Suppressor macrophage (primary cell): ENCODE measurements at regions not wholly inside any gene's neighbourhood (a gene's known extent, or its start where the extent isn't known, plus 50 kb on each side); places are given as distances from the start of the nearest gene placed in this dataset.
"Not testable (repeated sequence)": the region's sequence is repeated elsewhere in the genome, so short reads cannot be mapped to it uniquely, and the experiment has no call there.

Source experiments
- DNase-seq, 4 experiments: peaks; one replicate each; pipeline ENCODE4 v3.0.0-alpha.2; 2020 to 2022

GRCh38 chr6:131430531-131430930 lies 142.5 kb upstream of the ARG1 start:
- DNase-seq: no peak

GRCh38 chr6:131431718-131432117 lies 141.3 kb upstream of the ARG1 start:
- no peak for DNase-seq

GRCh38 chr6:131433927-131434326 lies 139.1 kb upstream of the ARG1 start:
- DNase-seq: no peak

DNA sequence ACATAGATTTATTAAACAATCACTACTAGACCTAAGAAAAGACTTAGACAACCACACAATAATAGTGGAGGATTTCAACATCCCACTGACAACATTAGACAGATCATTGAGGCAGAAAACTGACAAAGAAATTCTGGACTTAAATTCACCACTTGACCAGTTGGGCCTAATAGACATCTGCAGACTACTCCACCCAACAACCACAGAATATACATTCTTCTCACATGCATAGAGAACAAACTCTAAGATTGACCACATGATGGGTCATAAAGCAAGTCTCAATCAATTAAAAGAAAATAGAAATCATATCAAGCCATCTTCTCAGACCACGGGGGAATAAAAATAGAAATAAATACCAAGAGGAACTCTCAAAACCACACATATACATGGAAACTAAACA lies 136.7 kb upstream of the ARG1 start:
- DNase-seq: no peak

DNA sequence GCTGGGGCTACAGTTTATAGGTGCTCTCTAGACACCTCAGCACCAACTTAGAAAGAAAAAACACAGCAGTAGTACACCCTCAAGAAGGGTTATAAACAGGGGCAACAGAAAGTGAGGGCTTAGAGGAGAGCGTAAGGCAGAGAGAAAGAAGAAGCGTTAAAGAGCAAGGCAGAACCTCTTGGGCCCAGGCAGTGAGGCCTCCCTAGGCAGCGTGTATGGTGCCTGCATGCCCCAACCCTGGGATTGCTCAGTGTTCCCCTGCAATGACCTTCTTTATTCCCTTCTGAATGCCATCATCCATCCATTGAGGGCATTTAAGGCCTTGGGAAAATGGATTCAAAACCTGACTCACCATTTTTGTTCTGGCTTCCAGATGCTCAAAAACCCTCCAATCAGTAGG lies 130.0 kb upstream of the ARG1 start:
- DNase-seq: no peak

DNA sequence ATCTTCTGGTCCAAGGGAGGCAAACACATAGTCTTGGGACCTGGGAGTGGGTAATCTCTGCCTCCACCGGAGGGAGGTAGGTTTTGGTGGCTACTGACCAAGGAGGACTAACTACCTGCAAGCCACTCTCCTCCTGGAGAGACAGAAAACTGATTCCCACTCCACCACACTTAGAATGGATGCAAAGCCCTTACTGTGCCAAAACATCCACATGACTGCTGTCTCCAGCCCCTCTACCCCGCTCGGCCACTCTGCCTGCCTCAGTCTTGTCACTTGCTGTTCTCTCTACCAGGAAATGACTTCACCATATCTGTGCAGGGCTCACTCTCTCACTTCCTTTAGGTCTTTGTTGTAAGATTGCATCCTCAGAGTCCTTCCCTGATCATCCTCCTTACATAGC lies 129.5 kb upstream of the ARG1 start:
- no peak for DNase-seq

GRCh38 chr6:131445356-131445755 lies 127.7 kb upstream of the ARG1 start:
- not testable (repeated sequence) for DNase-seq

- no peak for DNase-seq
Measured at GRCh38 chr6:131450861-131451260, 122.2 kb upstream of the ARG1 start.

DNA sequence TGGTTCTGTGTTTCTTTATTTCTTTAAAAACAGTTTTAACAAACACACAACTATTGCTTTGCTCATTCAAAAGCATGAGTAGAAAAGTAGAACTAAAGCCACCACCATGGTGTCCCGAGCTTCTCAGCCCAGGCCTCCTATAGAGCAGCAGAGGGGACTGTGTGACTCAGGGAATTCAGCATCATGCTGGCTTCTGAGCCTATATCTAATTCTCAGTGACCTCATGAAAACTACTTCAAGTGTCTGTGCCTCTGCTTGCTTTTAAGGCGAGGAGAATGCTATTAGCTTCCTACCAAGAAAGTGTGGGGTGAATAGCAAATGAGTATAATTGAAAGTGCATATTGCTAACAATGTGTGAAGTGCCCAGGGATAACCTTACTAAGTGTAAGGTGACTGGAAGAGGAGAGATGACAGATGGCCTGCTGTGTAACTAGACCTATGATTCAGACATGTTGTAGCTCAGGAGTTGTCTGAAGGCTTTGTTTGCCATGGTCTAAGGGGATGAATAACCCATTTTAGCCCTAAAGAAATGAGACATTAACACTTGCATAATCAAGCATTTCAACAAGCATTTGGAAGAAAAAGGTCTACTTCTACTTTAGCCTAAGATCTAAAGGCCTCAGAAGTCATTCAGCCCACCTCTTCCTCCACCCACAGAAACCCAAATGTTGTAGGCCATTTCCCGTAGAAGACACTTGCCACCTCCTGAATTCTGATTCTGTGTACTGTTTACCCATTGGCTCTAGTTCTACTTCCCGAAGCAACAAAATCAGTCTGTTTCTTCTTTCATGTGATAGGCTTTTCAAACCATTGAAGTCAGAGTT lies 121.5 kb upstream of the ARG1 start:
- peak; percentile 17 to 70 (median 50) for DNase-seq

DNA sequence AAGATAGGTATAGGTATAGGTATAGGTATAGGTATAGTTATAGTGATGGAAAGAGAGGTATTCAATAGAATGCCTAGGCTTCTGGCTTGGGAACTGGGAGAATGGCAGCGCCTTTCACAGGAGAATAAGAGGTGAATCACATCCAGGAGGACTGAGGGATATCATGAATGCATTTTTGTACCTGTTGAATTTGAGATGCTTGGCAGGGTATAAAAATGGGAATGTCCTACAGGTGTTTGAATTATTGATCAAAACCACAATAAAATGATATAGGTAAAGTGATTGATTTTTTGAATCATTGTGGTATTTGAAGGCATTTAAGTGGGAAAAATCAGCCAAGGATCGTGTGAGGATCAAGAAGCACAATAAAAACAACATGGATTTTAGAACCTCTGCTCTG lies 119.2 kb upstream of the ARG1 start:
- no peak for DNase-seq

DNA sequence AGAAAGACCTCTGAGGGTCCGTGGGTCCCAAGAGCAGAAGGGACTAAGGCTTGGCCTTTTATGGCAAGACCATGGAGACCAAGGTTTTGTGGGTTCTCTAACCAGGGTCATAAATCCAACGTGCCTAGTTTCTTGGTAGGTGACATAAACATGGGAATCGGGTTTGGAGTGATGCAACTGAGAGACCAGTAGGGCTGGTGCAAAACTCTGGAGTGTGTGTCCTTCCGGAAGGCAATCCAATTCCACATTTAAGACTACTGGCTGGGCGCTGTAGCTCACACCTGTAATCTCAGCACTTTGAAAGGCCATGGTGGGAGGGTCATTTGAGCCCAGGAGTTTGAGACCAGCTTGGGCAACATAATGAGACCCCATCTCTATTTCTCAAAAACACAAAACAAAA lies 116.5 kb upstream of the ARG1 start:
- DNase-seq: no peak

GRCh38 chr6:131459005-131459404 lies 114.0 kb upstream of the ARG1 start:
- DNase-seq: no peak

- no peak for DNase-seq
Measured at GRCh38 chr6:131460614-131461000, 112.4 kb upstream of the ARG1 start.

- DNase-seq: no peak
Measured at GRCh38 chr6:131469130-131469529, 103.9 kb upstream of the ARG1 start.

DNA sequence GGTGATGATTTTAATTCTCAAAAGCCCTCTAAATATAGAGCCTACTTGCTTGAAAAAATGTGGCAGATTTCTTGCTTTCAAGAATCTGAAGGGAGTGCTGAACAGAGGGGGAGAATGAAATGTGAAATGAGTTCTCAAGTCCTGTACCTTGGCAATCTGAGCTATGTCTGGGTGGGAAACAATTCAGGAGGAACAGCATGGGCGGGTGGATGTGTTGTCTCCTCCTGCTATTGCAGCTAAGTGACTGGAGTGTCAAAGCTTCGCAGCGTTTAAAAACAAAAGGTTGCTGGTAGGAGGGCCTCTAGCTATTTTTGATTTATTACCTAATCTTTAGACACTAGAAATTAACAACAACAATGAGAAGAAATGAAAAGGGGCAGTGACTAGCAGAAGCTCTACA lies 102.5 kb upstream of the ARG1 start:
- no peak for DNase-seq

- no peak for DNase-seq
Measured at GRCh38 chr6:131471331-131471730, 101.7 kb upstream of the ARG1 start.

- DNase-seq: not testable (repeated sequence)
Measured at GRCh38 chr6:131473303-131473702, 99.7 kb upstream of the ARG1 start.

- DNase-seq: no peak
Measured at GRCh38 chr6:131476362-131476761, 96.7 kb upstream of the ARG1 start.

- not testable (repeated sequence) for DNase-seq
Measured at GRCh38 chr6:131478740-131479211, 94.2 kb upstream of the ARG1 start.

- DNase-seq: no peak
Measured at GRCh38 chr6:131486608-131487007, 86.4 kb upstream of the ARG1 start.

DNA sequence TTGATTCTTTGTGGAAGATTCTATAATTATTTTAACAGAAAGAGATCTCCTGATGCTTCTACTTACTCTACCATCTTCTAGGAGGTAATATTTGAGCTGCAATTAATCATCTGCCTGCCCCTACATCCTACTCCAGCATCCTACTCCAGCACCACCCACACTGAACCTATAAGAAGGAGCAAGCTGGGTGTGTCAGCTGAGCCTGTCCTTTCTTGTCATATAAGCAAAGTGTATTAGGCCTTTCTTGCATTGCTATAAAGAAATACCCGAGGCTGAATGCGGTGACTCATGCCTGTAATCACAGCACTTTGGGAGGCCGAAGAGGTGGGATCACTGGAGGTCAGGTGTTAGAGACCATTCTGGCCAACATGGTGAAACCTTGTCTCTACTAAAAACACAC lies 84.2 kb upstream of the ARG1 start:
- DNase-seq: no peak

GRCh38 chr6:131490441-131490840 lies 82.6 kb upstream of the ARG1 start:
- DNase-seq: no peak

DNA sequence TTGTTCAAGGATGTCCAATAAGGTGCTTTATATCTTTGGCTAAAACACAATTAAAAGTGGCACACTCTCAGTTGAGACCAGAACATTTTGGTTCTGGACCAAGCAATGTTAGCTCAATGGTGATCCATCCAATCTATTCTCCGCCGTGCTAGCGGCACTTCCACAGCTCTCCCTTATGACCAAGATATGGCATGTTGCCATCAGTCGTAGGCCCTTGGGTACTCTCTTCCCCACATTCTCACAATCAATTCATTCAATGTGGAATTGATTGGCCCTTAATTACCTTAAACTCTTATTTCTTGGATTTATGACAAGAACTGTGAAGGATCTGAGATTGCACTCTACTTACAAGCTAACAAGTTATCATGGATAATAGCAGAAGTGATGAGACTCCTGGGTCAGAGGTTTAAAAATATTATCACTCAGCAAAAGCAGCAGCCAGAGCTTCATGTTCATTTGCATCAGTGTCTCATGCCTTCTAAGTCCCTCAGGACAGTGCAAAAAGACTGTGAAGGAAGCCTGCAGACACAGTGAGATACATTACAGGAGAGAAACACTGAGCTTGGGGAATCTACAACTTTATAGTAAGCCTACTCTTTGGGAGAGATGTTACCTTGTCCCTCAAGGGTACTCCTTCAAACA lies 80.0 kb upstream of the ARG1 start:
- no peak for DNase-seq

GRCh38 chr6:131504387-131504786 lies 68.6 kb upstream of the ARG1 start:
- not testable (repeated sequence) for DNase-seq
